HUDEP-2 (cell line): ENCODE measurements at regions not wholly inside any gene's neighbourhood (a gene's known extent, or its start where the extent isn't known, plus 50 kb on each side); places are given as distances from the start of the nearest gene placed in this dataset.
"Not testable (repeated sequence)": the region's sequence is repeated elsewhere in the genome, so short reads cannot be mapped to it uniquely, and the experiment has no call there.

Source experiments
- DNase-seq, 76 experiments: peaks; one replicate each; lab custom pipeline; 2025; ENCODE audit not compliant: unreplicated experiment in 76 of 76; lab: John Stamatoyannopoulos, UW

DNA sequence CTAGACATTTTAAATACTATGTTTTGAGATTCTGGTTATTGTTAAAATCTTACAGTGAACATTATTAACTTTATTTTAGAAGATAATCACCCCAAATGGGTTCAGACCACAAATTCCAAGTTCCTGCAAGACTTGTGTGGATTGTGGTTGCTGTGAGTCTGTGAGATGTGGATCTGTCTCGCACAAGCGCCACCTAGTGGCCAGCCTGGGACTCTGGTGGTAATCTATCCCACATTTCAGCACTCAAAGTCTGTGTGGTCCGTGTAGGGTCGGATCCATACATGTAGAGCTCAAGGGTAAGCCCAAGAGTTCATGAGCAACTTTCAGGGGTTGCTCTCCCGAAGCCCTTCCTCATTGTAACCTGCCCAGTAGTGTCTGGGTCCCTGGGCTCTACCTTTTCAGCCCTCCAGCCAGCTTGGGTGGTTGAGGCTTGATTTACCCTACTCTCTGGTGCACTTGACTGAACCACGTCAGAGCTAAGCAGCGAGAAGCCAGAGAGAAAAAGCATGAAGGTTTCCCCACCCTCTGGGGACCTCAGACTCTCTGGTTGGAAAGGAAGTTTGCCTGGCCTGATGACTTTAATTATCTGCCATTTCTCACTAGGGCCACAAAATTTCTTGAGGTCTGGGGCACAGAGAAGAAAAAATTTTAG is 129.2 kb downstream of the ARHGAP11B start:
- not testable (repeated sequence) for DNase-seq

DNA sequence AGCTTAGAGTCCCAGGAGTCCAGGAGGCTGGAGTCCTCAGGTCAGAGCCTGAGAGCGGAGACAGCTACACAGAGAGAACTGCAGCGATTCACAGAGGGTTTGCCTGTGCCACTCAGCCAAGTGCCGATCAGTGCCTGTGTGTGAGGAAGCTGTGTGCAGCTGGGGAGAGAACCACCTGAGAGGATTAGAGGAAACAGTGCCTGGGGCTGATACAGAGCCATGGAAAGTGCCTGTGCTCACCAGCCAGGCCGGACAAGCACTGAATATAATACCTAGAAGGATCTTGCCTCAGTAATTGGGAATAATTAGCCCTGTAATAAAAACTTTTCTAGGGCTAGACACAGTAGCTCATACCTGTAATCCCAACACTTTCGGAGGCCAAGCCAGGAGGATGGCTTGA is 134.7 kb downstream of the ARHGAP11B start:
- not testable (repeated sequence) for DNase-seq

DNA sequence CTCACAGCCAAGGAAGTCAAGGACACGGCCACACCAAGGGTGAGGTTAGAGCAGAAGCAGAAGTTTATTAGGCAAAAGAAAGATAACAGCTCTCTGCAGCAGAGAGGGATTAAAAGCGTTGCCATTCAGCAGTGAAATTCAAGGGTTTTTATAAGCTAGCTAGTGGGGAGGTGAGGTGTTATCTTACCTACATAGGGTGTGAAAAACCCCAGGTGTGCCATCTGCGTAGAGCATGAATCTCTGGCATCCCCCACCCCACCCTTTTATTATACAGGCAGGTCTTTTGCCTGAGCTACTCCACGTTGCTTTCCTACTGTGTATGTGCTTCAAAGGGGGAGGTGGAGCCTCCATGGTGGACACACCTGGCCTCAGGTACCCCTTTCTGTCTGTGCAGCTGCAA is 135.4 kb downstream of the ARHGAP11B start:
- not testable (repeated sequence) for DNase-seq

DNA sequence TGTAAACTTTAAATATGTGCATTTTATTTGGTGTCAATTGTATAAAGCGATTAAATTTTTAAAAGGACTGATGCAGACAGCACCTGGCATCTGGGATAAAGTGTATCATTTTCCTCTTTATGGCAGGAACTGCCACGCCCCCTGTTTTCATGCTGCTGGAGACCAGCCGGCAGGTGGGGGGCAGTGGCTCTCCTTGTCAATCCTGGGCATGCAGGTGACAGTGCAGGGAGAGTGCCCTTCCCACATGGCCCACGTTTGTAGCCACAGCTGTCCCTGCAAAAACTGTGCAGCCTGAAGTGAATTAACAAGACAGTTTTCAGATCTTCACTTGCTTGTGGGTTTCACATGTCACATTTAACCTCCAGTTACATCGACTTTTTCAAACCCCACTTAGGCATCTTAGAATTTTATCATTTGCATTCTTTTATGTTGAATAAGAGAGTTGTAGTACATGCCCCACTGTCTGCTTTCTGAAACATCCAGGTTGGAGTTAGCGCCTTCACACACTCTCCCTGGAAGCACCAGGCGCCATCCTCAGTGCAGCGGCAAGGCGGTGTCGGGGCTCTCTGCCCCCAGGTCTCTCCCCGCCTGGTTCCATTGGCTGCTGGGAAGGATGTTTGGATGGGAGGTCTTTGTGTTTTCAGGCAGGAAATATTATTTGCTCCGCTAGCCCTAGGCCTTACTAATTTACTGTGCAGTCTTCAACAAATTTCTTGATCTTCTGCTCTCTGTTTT is 134.2 kb upstream of the FAN1 start:
- not testable (repeated sequence) for DNase-seq

DNA sequence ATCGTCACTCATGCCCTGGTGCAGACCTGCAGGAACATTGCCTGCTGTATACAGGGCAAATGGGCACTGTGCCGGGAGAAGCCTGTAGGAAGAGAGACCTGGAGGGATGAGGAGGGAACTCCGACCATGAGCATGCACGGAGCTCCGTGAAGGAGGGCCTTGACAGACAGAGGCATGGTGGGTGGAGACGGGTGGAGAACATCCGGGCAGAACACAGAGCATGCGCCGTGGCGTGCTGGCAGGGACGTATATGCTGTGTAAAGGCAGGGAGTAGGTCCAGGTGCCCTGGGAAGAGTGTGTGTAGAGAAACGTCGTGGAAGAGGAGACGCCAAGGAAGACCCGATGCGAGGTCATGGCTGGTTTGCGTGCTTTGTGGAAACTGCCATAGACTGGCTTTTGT is 133.0 kb upstream of the FAN1 start:
- no peak for DNase-seq

DNA sequence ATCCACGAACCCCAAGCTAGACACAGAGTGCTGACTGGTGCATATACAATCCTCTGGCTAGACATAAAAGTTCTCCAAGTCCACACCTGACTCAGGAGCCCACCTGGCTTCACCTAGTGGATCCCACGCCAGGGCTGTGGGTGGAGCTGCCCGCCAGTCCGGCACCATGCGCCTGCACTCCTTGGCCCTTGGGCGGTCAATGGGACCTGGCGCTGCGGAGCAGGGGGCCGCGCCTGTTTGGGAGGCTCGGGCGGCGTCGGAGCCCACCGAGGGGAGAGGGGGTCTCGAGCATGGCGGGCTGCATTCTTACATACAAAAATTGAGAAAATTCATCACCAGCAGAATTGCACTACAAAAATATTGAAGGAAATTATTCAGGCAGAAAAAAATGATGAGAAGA is 120.7 kb upstream of the FAN1 start:
- no peak for DNase-seq

GRCh38 chr15:30788595-30788994 is 115.1 kb upstream of the FAN1 start:
- DNase-seq: no peak

- DNase-seq: peak in 16 of 76 experiments; percentile 2 to 47 (median 8)
These were observed 112.2 kb upstream of the FAN1 start for GRCh38 chr15:30791239-30792175.

DNA sequence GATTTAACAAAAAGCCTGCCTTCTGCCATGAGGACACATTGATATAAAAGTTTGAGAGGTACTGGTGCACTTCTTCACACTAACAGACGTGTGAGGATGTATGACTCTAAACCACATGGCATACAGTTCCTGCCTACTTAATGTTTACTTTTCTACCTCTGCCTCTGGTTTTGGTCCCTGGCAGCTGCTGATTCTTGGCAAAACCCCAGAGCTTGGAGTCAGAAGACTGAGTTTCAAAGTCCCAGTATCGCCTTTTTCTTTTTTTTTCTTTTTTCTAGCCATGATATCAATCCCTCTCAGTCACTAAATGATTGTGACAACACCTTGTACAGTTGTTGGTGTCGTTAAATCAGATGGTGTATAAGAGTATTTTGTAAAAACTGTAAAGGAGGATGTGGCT is 110.9 kb upstream of the FAN1 start:
- not testable (repeated sequence) for DNase-seq

DNA sequence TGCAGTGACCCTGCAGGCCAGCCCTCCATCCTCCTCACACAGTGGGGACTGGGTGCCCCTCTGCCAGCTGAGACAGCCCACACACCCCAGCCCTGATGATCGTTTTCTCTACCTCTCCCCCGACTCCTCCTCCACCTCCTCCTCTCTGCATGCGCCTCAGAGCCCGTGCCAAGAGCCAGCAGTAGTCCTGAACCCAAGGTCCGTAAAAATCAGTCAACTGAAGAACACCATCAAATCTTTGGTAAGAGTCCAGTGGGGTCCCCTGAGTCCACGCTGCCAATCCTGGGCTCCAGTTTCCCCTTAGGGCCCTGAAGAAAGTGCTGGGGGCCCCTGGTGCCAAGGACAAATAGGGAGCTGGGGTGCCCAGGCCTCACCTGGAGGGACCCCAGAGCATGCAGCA is 109.3 kb upstream of the FAN1 start:
- DNase-seq: no peak

DNA sequence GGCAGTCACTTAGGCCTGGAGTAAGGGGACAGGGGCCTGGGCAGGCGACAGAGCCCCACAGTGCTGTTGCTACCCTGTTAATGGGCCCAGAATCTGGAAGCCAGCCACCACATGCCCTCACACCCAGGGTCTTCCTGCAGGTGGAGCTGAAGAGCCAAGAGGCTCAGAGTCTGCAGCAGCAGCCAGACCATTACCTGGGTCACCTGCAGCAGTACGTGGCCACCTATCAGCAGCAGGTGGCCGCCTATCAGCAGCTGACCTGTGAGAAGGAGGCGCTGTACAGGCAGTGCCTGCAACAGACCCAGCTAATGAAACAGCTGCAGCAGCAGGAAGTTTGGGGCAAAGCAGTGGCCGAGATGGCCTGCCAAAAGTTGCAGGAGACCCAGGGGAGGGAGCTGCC is 104.2 kb upstream of the FAN1 start:
- peak in 5 of 76 experiments; percentile 0 to 4 (median 1) for DNase-seq

GRCh38 chr15:30801140-30801895 is 102.4 kb upstream of the FAN1 start:
- peak in 7 of 76 experiments; percentile 1 to 21 (median 6) for DNase-seq

- not testable (repeated sequence) for DNase-seq
These were observed 101.7 kb upstream of the FAN1 start for GRCh38 chr15:30802001-30802400.

DNA sequence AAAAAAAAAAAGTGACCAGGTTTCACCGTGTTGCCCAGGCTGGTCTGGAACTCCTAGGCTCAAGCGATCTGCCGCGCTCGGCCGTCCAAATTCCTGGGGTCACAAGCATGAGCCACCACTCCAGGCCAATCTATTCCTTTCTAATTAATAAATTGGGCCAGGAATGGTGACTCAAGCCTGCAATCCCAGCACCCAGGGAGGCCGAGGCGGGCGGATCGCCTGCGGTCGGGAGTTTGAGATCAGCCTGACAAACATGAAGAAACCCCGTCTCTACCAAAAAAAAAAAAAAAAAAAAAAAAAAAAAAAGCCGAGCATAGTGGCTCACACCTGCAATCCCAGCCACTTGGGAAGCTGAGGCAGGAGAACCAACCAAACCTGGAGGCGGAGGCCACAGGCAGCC is 100.0 kb upstream of the FAN1 start:
- DNase-seq: not testable (repeated sequence)

- no peak for DNase-seq
These were observed 87.3 kb upstream of the FAN1 start for GRCh38 chr15:30816430-30816829.

- DNase-seq: not testable (repeated sequence)
These were observed 80.5 kb upstream of the FAN1 start for GRCh38 chr15:30823068-30823813.

- no peak for DNase-seq
These were observed 79.1 kb upstream of the FAN1 start for GRCh38 chr15:30824518-30825195.

- DNase-seq: no peak
These were observed 76.0 kb upstream of the FAN1 start for GRCh38 chr15:30827625-30828303.

DNA sequence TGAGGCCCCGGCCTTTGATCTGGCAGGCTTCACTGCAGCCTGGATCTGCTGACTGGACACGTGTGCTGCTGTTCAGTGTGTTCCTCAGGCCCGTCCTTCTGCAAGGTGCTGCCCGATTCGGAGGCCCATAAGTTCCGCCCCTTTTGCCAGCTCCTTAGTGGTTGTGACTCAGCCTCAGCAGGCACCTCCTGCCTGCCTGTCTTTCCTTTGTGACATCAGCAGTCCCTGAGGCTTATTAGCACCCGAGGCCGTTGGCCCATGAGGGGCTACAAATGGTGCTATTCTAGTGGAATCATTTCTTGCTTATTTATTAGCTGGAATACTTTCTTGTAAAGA is 75.4 kb upstream of the FAN1 start:
- peak in 25 of 76 experiments; percentile 2 to 34 (median 11) for DNase-seq
